HG03442 (cell line): ENCODE measurements at regions not wholly inside any gene's neighbourhood (a gene's known extent, or its start where the extent isn't known, plus 50 kb on each side); places are given as distances from the start of the nearest gene placed in this dataset.
"Not testable (repeated sequence)": the region's sequence is repeated elsewhere in the genome, so short reads cannot be mapped to it uniquely, and the experiment has no call there.

Source experiments
- ATAC-seq: cut with Tn5 transposase; IDR thresholded peaks from one replicate; pipeline ENCODE4 v1.9.1; 2021; ENCODE audit warnings: mild to moderate bottlenecking, moderate library complexity; ENCODE audit not compliant: unreplicated experiment

- no peak for ATAC-seq
Observed at GRCh38 chr6:15183979-15184378, 61.9 kb upstream of the JARID2 start.

- ATAC-seq: no peak
Observed at GRCh38 chr6:15184441-15184861, 61.4 kb upstream of the JARID2 start.

GRCh38 chr6:15185111-15185510, 60.8 kb upstream of the JARID2 start:
- ATAC-seq: not testable (repeated sequence)

- ATAC-seq: not testable (repeated sequence)
Observed at GRCh38 chr6:15193451-15193850, 52.4 kb upstream of the JARID2 start.

- no peak for ATAC-seq
Observed at GRCh38 chr6:15194453-15194852, 51.4 kb upstream of the JARID2 start.
